ENCODE measurements at regions not wholly inside any gene's neighbourhood (a gene's known extent, or its start where the extent isn't known, plus 50 kb on each side); places are given as distances from the start of the nearest gene placed in this dataset.

DNA sequence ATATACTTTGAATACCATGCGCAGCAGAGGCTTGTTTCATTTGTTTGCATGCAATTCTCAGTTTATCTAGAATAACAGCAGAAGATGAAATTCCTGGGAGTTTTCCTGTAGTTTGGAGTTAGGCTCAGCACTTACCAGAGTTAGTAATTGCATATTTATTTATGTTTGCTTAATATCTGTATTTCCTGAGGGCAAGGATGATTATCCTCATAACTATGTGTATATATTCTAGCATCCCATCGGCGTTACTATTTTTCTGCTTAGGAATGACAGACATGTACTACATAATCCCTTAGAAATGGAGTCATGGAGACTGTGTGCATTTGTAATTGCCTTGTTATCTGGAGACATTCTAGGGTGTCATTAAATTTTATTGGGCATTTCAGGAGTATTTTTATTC, 1184.8 kb downstream of the DTWD2 start:
- no peak for ATAC-seq
- Mint-ChIP-seq H3K9me3 (peaks cover 5 to 6% of the 10 kb centered on the region in 2 donors), H3K27ac (no peak overlapping the region), H3K4me3 (no peak overlapping the region), H3K4me1 (no peaks in the 10 kb centered on the region), H3K27me3 (no peaks in the 10 kb centered on the region)
- DNase-seq: no peak

DNA sequence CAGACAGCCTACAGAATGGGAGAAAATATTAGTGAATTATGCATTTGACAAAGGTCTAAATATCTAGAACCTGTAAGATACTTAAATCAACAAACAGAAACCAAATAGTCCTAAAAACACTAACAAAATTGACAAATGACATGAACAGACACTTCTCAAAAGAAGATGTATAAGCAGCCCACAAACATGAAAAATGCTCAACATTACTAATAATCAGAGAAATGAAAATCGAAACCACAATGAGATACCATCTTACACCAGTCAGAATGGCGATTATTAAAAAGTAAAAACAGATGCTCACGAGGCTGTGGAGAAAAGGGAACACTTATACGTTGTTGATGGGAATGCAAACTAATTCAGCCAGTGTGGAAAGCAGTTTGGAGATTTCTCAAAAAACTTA, 1186.8 kb downstream of the DTWD2 start:
- no peaks in the 10 kb centered on the region for H3K4me1 Mint-ChIP-seq
- no peaks in the 10 kb centered on the region for H3K27me3 Mint-ChIP-seq
- ATAC-seq: no peak
- no peak for DNase-seq
- H3K27ac Mint-ChIP-seq: no peak overlapping the region
- no peak overlapping the region for H3K4me3 Mint-ChIP-seq
- H3K9me3 Mint-ChIP-seq: peaks cover 5 to 6% of the 10 kb centered on the region in 2 donors

DNA sequence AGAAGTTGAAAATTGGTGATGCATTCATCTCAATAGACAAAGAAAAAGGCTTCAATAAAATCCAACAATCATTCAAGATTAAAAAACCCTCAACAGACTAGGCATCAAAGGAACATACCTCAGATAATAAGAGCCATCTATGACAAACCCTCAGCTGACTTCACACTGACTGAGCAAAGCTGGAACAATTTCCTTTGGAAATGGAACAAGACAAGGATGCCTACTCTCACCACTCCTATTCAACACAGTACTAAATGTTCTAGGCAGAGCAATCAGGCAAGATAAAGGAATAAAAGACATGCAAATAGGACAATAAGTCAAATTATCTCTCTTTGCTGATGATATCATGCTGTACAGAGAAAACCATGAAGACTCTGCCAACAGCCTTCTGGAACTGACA, 1188.1 kb downstream of the DTWD2 start:
- no peak for ATAC-seq
- no peaks in the 10 kb centered on the region for H3K4me1 Mint-ChIP-seq
- DNase-seq: no peak
- no peak overlapping the region for H3K4me3 Mint-ChIP-seq
- H3K27me3 Mint-ChIP-seq: no peaks in the 10 kb centered on the region
- H3K27ac Mint-ChIP-seq: no peak overlapping the region
- peaks cover 5 to 6% of the 10 kb centered on the region in 2 donors for H3K9me3 Mint-ChIP-seq

DNA sequence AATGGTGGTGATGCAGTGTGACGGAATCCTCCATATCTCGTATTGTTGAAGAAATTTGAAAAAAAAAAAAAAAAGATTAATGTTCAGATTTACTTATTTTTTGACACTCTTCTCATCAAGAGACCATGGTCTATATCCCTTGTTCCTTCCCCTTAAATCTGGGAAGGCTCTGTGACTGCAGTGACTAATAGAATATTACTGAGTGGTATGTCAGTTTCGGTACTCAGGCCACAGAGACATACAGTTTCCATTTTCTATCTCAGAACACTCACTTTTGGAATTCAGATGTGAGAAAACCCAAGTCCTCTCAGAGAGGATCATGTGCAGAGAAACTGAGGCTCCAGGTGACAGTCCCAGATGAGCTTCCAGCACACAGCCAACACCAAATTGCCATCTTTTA, 1193.5 kb downstream of the DTWD2 start:
- Mint-ChIP-seq H3K4me3 (no peak overlapping the region), H3K27me3 (no peaks in the 10 kb centered on the region), H3K27ac (no peak overlapping the region), H3K4me1 (no peaks in the 10 kb centered on the region), H3K9me3 (peaks cover 0 to 7% of the 10 kb centered on the region in 2 donors)
- DNase-seq (no peak), ATAC-seq (no peak)

DNA sequence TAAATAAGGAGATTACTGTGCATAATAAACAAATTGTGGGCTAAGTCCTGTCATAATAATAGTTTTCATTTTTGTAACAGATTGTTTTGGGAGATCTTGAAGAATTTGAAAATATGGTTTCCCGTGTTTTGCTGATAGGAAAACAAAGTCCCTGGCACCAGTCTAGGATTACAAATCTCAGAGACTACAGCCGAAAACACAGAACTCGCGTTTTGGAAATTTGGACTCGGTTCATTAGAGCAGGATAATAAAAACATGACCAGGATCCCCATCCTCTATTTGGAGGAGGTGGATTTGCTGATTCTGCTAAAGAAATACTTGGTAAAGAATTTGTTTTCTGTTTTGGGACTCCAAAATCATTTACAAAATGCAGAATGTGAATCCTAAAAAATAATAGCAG, 1194.4 kb downstream of the DTWD2 start:
- Mint-ChIP-seq H3K9me3 (peaks cover 0 to 7% of the 10 kb centered on the region in 2 donors), H3K27ac (no peak overlapping the region), H3K27me3 (no peaks in the 10 kb centered on the region), H3K4me3 (no peak overlapping the region), H3K4me1 (no peaks in the 10 kb centered on the region)
- no peak for ATAC-seq
- no peak for DNase-seq

DNA sequence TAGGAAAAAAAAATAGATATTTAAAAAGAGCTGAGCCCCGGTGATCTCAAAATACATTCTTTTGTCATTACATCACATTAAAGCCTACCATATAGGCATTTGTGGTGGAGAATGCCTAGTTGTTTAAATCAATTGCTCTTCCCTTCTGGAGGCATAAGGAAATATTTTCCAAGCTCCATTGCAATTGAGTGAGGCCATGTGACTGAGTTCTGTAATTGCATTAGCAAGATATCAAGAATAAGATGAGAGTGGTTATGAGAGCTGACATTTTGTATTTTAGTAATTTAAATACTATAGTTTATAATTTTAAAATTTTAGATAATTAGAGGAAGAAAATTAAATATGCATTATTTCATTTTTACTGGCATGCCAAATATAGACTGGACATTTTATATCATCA, 1195.9 kb downstream of the DTWD2 start:
- no peaks in the 10 kb centered on the region for H3K27me3 Mint-ChIP-seq
- DNase-seq: no peak
- no peaks in the 10 kb centered on the region for H3K4me1 Mint-ChIP-seq
- no peak for ATAC-seq
- no peak overlapping the region for H3K4me3 Mint-ChIP-seq
- H3K27ac Mint-ChIP-seq: no peak overlapping the region
- peaks cover 0 to 11% of the 10 kb centered on the region in 2 donors for H3K9me3 Mint-ChIP-seq

DNA sequence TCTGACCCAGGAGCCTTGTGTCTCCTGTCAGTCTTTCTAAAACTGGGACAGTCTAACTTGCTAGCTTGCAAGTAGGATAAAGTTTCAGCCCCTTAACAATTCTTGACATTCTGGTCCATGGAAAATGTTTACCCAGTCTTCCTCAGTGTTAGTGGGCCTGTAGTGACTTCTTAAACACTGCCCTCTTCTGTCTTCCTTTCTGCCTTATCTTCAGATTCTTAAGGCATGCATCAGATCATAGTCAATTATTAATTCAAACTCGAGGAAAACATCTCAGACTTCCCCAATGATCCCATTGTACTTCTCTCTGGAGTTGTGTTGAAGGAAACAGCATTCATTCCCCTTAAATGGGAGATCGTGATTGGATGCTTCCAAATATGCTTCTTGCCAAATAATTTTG, 1199.8 kb downstream of the DTWD2 start:
- Mint-ChIP-seq H3K9me3 (peaks cover 8 to 11% of the 10 kb centered on the region in 2 donors), H3K27ac (no peak overlapping the region), H3K4me3 (no peak overlapping the region), H3K4me1 (no peaks in the 10 kb centered on the region), H3K27me3 (no peaks in the 10 kb centered on the region)
- no peak for DNase-seq
- ATAC-seq: no peak

DNA sequence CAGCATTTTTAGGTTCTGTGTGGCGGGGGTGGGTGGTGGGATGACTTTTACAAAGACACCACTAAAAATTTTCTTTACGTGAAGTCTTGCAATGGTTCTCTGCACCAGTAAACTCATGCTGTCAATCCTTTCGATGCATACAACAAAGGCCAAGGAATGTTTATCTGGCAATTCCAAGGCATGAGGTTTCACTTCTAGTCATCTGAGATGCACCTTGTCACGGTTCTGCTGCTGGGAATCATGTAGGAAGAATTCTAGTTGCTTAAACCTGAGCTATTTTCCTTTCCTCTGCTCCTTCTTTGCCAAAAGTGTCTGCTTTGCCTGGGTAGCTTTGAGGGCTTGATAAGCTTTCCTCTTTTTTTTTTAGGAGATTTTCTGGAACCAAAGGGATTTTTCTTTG, 1204.5 kb upstream of the SEMA6A start:
- ATAC-seq (no peak), DNase-seq (no peak)
- no peak overlapping the region for H3K4me3 Mint-ChIP-seq
- no peaks in the 10 kb centered on the region for H3K4me1 Mint-ChIP-seq
- H3K27me3 Mint-ChIP-seq: no peaks in the 10 kb centered on the region
- peaks cover 4 to 19% of the 10 kb centered on the region in 2 donors for H3K9me3 Mint-ChIP-seq
- no peak overlapping the region for H3K27ac Mint-ChIP-seq

DNA sequence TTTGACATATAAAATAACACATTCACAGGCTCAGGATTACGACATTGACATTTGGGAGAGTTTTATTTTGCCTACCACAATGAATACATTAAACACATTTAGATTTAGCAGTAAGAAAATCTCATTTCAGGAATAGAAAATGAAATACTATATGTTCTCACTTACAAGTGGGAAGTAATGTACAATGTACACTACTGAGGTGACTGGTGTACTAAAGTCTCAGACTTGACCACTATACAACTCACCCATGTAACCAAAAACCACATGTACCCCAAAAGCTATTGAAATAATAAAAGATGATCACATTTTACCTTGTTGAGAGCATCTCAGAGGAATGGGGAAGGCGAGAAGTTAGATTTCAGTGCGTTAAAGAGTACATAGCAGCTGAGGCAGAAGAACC, 1202.4 kb upstream of the SEMA6A start:
- Mint-ChIP-seq H3K4me1 (no peaks in the 10 kb centered on the region), H3K27ac (peak overlapping the region in 1 of 2 donors; percentile 61), H3K4me3 (no peak overlapping the region), H3K27me3 (no peaks in the 10 kb centered on the region), H3K9me3 (peaks cover 11 to 32% of the 10 kb centered on the region in 2 donors)
- DNase-seq: no peak
- ATAC-seq: no peak

DNA sequence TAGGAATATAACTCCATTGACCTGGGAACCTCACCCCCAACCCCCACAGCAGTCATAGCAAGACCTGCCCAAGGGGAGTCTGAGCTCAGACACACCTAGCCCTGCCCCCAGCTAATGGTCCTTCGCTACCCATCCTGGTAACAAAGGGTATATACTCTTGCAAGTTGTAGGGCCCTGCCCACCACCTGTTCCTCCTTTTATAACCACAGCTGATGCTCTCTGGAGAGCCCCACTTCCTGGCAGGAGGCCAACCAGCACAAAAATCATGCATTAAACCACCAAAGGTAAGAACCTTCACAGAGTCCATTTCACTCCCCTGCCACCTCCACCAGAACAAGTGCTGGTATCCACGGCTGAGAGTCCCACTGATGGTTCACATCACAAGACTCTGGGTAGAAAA, 1195.3 kb upstream of the SEMA6A start:
- ATAC-seq (no peak), DNase-seq (no peak)
- Mint-ChIP-seq H3K27me3 (no peaks in the 10 kb centered on the region), H3K4me1 (no peaks in the 10 kb centered on the region), H3K4me3 (no peak overlapping the region), H3K27ac (no peak overlapping the region), H3K9me3 (peaks cover 12 to 42% of the 10 kb centered on the region in 2 donors)

DNA sequence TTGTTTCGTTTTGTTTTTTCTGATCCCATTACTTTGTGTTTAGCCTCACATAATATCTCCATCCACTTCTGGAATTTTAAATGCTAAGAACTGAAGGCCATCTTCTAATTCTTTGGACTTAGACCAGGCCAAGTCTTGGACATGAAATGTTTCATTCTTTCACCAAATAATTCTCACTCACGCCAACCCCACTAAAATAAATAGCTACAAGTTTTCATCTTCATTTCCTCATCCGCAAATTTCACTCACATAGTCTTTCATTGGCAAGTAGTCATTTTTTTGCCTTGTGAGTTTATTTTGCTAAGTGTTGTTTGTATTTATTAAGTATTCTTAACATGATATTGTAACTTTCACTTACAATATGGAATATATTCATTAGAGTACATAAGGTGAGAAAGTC, 1188.6 kb upstream of the SEMA6A start:
- Mint-ChIP-seq H3K27ac (no peak overlapping the region), H3K4me3 (no peak overlapping the region), H3K27me3 (no peaks in the 10 kb centered on the region), H3K4me1 (no peaks in the 10 kb centered on the region), H3K9me3 (peaks cover 0 to 5% of the 10 kb centered on the region in 2 donors)
- DNase-seq (no peak), ATAC-seq (no peak)

DNA sequence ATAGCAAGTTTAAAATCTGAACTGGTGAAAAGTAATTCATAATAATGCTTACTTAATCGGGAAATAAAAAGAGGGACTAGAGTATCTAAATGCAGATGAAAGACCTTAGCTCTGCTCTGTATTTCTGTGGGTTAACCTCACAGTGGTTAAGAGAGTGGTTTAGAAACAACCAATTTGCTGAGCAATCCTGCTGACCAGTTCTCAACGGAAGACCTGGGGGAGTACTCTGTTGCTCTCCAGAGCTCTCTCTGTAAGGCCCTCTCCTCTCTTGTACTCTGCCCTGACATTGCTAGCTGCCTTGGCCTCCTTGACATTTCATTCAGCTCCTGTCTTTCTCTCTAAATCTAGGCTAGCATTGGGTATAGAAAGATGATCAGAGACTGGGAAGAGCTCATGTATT, 1186.6 kb upstream of the SEMA6A start:
- DNase-seq: no peak

DNA sequence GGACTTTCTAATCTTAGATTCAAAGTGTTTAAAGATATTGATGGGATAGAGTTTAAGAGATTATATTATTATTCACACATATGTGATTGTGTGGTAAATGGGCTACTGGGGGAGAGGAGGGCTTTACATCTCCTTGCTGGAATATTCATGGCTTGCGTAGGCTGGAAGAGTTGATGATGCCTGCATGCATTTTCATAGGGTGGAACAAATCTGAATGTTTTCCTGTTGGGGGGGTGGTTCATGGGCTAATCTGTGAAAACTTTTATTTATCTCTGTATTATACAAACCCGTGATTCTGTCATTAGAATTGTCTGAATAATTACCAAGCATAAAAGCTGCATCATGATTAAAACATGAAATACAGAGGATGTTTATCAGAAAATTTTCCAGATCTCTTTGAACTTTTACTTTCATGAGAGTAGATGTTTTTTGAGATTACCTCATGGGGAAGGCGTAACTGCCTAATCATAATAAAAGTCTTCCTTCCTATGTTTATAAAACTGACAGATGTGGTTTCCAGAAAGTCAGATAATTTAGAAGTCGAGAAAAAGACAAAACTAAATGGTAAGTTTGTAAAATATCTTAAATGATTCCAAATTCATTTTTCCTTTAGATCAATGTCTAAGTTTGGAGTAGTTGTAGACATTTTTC, 1185.4 kb upstream of the SEMA6A start:
- no peaks in the 10 kb centered on the region for H3K27me3 Mint-ChIP-seq
- ATAC-seq: no peak

More for the DNA sequence above, 1186.6 kb upstream of the SEMA6A start:
- no peak for ATAC-seq
- no peak overlapping the region for H3K27ac Mint-ChIP-seq
- peaks cover 0 to 5% of the 10 kb centered on the region in 2 donors for H3K9me3 Mint-ChIP-seq
- H3K27me3 Mint-ChIP-seq: no peaks in the 10 kb centered on the region
- no peak overlapping the region for H3K4me3 Mint-ChIP-seq
- no peaks in the 10 kb centered on the region for H3K4me1 Mint-ChIP-seq

DNA sequence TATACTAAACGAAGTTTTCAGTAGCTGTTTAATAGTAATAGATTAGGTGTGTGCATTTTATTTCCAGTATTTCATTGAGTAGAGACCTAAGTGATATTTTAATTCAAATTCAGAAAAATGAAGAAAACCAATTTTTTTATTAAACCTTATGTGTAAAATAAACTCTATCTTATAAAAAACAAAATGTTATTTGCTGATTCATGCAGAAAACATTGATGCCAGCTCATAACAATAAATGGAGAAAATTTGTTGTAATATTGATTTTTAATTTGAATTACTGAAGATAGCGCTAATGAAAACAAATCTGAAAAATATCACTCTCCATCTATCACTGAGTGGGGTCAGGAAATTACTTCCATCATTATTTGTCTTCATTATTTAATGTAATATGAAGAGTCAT, 1177.8 kb upstream of the SEMA6A start:
- no peaks in the 10 kb centered on the region for H3K4me1 Mint-ChIP-seq
- ATAC-seq (no peak), DNase-seq (no peak)
- H3K27ac Mint-ChIP-seq: no peak overlapping the region
- H3K4me3 Mint-ChIP-seq: no peak overlapping the region
- peaks cover 0 to 6% of the 10 kb centered on the region in 2 donors for H3K9me3 Mint-ChIP-seq
- no peaks in the 10 kb centered on the region for H3K27me3 Mint-ChIP-seq

More for the DNA sequence above, 1185.4 kb upstream of the SEMA6A start:
- no peak for DNase-seq
- Mint-ChIP-seq H3K4me3 (no peak overlapping the region), H3K9me3 (peaks cover 0 to 5% of the 10 kb centered on the region in 2 donors), H3K27ac (no peak overlapping the region), H3K4me1 (no peaks in the 10 kb centered on the region)

DNA sequence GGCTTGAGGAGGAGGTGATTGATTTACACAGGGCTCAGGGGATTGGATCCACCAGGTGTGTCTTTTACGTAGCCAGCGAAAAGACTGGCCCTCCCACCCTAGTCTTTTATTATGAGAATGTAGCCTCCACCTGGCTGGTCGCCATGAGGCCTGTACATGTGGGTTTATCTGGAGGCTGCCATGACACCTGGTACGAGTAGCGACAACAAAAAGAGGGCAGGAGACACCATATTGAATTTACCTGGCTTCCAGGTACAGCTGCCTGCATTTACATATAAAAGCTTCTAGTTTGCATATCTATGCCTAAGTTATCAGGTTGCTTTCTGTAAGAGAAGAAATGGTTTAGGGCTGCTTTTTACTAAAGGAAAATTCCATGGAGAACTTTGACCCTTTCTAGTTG, 1173.7 kb upstream of the SEMA6A start:
- Mint-ChIP-seq H3K4me1 (no peaks in the 10 kb centered on the region), H3K27me3 (no peaks in the 10 kb centered on the region), H3K27ac (no peak overlapping the region), H3K4me3 (no peak overlapping the region), H3K9me3 (peaks cover 5 to 6% of the 10 kb centered on the region in 2 donors)
- ATAC-seq (no peak), DNase-seq (no peak)

DNA sequence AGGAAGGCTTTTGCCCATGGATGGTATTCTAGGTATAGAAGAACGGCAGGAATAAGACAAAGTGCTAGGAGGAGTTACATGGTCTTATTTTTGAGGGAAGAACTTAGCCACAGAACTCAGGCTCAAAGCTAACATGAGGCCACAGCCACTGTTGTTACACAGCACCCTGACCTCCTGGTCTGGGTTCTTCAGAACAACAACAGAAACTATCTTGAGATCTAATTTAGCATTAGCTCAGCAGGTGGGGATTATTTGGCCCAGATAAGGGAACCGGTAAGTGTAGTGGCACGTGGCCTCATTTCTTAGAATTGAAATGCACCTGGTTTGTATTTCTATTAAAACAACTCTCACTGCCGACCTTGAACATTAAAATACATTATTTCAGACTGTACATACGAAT, 1168.7 kb upstream of the SEMA6A start:
- H3K27me3 Mint-ChIP-seq: no peaks in the 10 kb centered on the region
- no peak overlapping the region for H3K4me3 Mint-ChIP-seq
- peaks cover under 1 to 5% of the 10 kb centered on the region in 2 donors for H3K9me3 Mint-ChIP-seq
- no peaks in the 10 kb centered on the region for H3K4me1 Mint-ChIP-seq
- DNase-seq: no peak
- ATAC-seq: no peak
- H3K27ac Mint-ChIP-seq: no peak overlapping the region

DNA sequence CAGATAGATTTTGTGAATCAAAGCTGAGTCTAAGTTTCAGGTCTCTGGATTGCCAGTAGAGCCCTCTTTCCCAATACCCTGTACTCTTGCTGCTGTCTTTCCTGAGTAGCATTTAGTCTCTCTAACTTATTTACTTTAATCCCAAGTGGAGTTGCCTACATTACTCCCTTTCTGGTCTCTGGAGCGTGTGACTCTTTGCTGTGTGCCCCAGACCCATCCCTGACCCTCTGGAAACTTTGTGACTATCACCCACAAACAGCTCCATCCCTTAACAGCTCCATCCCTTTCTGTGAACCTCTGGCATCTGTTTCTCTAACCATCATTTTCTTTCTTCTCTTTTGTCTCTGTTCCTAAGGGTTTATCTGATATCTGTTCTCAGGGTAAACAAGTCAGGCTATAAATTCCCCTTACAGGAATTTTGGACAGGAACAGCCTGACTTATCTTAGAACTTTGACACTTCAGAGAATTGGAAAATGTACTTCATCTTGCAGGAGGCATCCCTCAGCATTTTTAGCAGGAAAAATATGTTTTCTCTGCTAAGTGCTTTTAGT, 1167.1 kb upstream of the SEMA6A start:
- no peak for ATAC-seq
- H3K27ac Mint-ChIP-seq: no peak overlapping the region
- H3K4me1 Mint-ChIP-seq: no peaks in the 10 kb centered on the region
- H3K4me3 Mint-ChIP-seq: no peak overlapping the region
- peaks cover 13 to 15% of the 10 kb centered on the region in 2 donors for H3K9me3 Mint-ChIP-seq
- no peaks in the 10 kb centered on the region for H3K27me3 Mint-ChIP-seq
- no peak for DNase-seq

Data from stimulated activated naive CD8-positive, alpha-beta T cell treated with anti-CD3 and anti-CD28 coated beads, Interleukin-15, amount 100 ng/mL, for 72 hours (primary cell).